ENCODE measurements at regions not wholly inside any gene's neighbourhood (a gene's known extent, or its start where the extent isn't known, plus 50 kb on each side); places are given as distances from the start of the nearest gene placed in this dataset.
"Not testable (repeated sequence)": the region's sequence is repeated elsewhere in the genome, so short reads cannot be mapped to it uniquely, and the experiment has no call there.

- DNase-seq, result no peak
Measured at GRCh38 chr10:3877211-3878000, 92.4 kb upstream of the KLF6 start.

DNA sequence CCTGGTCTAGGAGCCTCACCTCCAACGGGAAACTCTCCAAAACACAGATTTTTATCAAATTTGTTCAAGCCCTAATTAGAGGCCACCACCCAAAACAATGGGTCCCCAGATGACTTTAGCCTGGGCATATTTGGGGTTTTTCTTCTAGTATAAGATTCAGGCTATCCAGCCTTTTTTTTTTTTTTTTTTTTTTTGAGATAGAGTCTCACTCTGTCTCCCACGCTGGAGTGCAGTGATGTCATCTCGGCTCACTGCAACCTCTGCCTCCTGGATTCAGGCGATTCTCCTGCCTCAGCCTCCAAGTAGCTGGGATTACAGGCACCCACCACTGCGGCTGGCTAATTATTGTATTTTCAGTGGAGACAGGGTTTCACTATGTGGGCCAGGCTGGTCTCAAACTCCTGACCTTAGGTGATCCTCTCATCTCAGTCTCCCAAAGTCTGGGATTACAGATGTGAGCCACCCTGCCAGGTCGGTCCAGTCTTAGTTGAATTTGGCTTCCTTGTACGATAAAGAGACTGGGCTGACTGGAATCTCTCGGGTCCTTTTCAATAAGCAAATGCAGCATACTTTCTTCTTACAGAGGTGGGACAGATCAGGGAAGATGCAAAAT lies 91.4 kb upstream of the KLF6 start:
- no peak for DNase-seq

DNA sequence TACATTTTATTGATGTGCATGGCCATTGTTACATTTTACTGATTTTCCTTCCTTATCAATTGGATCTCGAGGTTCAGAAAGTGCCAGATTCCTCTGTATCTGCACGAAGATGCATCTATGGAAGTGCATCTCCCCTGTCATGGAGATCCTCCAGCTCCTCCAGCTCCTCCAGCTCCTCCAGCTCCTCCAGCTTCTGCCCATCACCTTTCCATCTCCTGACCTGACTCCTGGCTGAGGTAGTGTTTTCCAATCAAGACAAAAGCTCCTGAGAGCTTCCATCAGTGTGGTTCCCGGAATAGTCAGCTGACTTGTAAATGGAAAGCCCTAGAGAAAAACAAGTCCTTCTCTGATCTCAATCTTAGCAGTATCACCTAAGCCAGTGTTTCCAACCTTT lies 90.8 kb upstream of the KLF6 start:
- no peak for DNase-seq

GRCh38 chr10:3874990-3875841 lies 90.2 kb upstream of the KLF6 start:
- DNase-seq, result no peak

- not testable (repeated sequence) for DNase-seq
Measured at GRCh38 chr10:3874610-3874989, 89.6 kb upstream of the KLF6 start.

DNA sequence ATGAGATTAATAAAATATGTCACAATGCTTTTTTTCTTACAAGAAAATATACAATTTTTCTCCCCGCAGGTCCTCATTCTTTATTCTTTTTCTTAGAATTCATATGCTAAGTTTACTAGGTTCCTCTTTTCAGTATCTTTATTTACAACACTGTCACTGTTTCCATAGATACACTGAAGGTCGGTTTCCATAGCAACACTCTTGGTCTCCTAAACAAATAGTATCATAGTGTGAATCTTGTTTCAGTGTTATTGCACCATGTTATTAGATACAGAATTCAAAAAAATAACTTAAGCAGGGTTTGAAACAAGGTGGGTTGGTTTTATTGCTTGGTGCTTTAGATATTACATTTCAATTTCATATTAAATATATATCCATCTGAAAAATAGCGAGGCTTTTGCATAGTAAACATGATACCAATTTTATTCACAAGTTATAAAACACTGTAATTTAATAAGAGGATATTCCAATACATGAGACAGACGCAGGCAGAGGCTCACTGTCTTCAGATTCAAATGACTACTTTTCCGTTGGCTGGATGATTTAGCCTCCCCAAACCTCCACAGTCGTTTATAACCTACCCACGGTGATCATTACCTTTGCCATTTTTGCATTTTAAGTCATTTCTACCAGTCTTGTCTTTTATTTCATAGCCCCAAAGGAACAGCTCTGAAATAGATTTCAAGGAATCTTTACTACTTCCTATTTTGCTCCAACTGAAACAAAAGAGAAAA lies 88.9 kb upstream of the KLF6 start:
- DNase-seq, result peak; percentile 14 to 40

DNA sequence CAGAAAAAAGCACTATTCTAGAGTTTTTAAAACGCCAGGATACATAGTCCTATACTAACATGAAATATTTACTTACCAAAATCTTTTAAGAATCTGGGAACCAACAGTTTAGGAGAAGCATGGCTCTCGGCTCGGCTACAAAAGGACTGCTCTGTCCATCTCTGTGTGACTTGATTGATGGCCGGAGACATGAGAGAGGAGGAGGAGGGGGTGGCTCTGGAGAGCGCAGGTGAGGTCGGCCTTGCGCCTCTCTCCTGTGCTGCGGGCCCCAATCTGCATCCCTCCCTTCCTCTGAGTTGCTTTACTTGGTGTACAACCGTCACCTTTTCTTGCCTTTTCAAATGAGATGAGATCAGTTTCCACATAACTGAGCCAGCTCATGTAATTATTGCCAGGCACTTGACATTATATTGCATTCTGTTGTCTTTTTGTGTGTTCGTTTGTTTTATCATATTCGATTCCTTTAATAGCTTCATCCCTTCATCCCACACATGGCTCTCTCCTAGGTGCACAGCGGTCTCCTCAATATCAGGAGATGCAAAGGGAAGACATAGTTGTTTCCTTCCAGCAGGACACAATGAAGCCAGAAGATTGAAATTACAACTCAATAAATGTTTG lies 87.8 kb upstream of the KLF6 start:
- DNase-seq, result no peak

- DNase-seq, result no peak
Measured at GRCh38 chr10:3871424-3871996, 86.5 kb upstream of the KLF6 start.

DNA sequence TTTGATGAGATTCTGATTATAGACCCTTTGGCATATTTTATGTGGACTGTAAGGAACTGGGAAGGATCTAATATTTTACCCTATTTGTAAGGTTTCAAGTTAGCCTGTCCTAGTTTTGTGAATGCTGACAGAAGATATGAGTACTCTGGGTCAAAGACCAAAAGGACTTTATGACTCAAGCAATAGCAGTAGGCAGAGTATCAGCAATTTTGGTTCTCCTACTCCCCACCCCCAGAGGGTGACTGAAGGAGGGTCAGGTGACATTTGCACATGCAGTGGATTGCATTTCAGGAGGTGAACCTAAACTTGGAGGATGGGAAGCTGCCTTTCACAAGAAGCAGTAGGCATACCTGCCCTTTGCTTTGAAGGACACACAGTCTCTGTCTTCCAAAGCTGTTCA lies 84.0 kb upstream of the KLF6 start:
- DNase-seq, result no peak

DNA sequence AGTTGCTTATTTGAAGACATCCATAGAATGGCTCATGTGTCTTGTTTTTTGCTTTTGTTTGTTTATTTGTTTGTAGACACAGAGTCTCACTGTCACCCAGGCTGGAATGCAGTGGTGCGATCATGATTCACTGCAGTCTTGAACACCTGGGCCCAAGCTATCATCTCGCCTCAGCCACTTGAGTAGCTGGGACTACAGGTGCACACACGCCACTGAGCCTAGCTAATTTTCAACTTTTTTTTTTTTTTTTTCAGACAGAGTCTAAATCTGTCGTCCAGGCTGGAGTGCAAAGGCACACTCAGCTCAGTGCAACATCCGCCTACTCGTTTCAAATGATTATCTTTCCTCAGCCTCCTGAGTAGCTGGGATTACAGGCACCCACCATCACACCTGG lies 83.3 kb upstream of the KLF6 start:
- DNase-seq, result no peak

DNA sequence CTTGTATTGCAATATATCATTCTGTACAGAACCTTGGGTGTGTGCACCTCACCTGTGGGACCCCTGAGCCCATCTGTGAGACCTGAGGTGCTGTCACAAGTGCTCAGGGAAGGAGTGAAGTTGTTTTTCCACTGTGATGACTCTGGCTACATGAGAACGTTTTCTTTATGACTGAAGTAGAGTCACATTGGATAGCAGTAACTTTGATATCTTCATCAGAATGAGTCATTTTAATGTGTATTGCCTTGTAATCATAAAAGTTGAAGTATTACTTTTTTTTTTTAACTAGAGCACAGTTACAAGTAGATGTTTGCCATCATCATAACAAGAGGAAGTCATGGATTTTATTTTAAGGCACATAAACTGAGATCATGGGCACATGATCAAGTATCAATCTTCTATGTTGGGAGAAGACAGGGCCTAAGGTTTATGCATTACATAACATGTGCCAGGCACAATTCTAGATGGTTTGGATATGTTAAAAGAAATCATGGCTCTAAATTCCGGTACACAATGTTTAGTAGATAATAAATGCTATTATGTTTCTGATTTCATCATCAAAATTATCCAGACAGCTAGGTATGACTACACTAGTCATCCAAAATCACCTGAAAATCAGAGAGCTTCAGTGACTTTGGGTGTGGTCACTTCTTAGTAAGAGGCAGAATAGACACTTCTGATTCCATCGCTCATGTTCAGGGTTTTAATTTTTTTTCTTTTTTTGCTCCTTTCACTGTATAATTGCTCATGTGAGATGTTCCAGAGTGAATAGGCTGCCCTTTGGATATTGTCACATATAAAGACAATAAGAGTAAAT lies 82.7 kb upstream of the KLF6 start:
- no peak for DNase-seq

GRCh38 chr10:3866332-3866731 lies 81.3 kb upstream of the KLF6 start:
- DNase-seq, result no peak

DNA sequence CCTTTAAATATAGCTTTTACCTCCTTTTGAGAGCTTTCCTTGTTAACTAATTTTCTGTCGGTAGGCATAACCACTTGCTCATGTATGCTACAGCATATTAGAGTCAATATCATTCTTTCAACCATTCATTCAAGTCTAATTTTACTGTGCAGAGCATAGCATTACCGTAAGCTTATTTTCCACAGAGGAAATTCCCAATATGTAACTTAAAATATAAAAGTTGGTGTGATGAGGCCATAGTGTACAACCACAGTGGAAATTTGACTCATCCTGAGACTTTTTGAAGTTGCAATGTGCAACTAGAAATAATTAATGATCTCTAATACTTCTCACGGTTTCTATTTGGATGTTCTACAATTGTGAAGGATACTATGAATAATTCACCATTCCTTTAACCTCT lies 80.6 kb upstream of the KLF6 start:
- no peak for DNase-seq

DNA sequence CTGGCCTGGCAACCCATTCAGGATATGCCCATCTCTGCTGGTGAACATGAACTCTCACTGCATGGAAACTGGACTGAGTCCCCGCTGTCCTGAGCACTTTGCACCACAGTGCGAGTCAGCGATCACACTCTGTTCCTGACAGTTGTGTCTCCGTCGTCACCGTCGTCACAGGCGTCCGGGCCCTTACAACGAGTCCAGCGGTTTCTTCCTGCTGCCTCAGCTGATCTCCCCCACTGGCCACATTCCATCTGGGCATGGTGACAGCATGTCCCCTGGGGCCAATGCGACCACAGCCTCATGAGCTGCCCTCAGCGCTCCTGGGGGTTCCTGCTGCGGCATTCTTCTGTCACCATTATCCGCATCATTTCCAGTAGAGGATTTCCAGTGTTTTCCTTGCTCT lies 76.8 kb upstream of the KLF6 start:
- no peak for DNase-seq

DNA sequence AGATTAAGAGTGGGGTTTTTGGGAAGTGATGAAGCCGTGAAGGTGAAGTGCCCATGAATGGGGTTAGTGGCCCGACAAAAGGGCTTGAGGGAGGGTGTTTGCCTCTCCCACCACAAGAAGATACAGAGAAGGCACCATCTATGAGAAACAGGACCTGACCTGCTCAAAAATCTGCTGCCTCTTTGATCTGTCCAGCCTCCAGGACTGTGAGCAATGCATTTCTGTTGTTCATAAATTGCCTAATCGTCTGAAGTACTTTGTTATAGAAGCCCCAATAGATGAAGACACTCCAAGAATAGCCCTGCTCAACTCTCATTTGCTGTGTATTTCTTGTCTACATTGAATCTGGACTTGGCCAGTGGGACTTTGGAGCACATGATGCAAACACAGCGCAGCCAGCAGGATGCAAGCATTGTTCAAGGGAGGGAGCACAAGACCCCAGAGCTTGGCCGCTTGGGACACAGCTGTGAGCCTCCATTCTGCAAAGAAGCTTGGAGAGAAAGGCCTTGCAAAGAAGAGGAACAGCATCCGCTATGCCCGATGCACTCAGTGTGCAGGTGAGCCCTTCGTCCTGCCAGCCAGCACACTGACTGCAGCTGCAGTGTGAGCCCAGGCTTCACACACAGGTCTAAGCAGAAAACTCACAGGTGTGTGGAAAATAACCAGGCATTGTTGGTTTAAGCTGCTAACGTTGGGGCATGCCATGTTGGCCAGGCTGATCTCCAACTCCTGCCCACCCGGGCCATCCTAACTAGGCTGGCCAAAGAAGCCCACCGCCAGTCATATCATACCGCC lies 73.2 kb upstream of the KLF6 start:
- no peak for DNase-seq

- no peak for DNase-seq
Measured at GRCh38 chr10:3857318-3857717, 72.3 kb upstream of the KLF6 start.

DNA sequence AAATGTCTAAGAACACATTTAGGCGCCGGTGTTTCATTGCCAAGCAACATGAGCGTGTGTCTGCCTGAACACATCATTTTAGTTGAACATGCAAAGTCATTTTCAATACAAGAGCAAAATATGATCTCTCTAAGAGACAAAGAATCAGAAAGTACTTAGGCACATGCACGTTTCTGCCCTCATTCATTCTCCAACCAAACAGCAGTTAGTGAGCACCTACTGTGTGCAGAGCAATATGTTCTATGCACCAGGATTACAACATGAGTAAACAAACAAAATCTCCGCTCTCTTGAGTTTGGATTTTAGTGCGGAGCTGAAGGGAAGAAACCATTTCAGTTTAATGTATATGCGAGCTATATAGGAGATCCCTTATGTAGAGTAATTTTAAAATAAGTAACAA lies 71.6 kb upstream of the KLF6 start:
- no peak for DNase-seq

GRCh38 chr10:3853547-3854303 lies 68.7 kb upstream of the KLF6 start:
- no peak for DNase-seq

DNA sequence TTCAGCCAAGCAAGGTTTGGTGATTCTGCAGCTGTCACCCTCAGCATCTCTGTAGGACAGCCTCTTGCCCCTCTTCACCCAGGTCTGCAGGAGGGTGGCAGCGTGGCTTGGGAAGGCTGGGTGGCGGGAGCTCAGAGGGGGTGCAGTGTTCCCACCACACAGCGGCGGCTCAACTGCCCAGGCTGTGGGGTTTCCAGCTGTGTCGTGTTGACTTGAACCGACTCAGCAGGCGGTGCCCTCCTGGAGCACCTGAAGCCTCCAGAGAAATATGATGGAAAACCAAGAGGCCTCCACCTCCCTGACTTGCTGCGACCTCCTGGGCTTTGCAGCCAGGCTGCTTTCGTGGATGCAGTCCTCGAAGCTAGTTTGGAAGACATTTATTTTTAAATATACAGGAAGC lies 68.0 kb upstream of the KLF6 start:
- DNase-seq, result no peak
